Parathyroid adenoma (tissue), 2 donors: ENCODE measurements at regions not wholly inside any gene's neighbourhood (a gene's known extent, or its start where the extent isn't known, plus 50 kb on each side); places are given as distances from the start of the nearest gene placed in this dataset.
A peak's percentile ranks its signal among the peaks of the same experiment; 100 is the strongest.

Experiments
- H2AFZ ChIP-seq: fragments of 300-600 bp; sonication (generic); one replicate; pipeline ENCODE4 v1.7.0; 2017; ENCODE audit warnings: antibody characterized with exemption, mild to moderate bottlenecking
- H3K27ac ChIP-seq: fragments of 300-600 bp; sonication (generic); one replicate; pipeline ENCODE4 v1.7.0; 2017
- H3K27me3 ChIP-seq: fragments of 300-600 bp; sonication (generic); one replicate; pipeline ENCODE4 v1.7.0; 2017; ENCODE audit warnings: low read length; ENCODE audit not compliant: control insufficient read depth, insufficient read depth
- H3K36me3 ChIP-seq: fragments of 300-600 bp; sonication (generic); one replicate; pipeline ENCODE4 v1.7.0; 2017; ENCODE audit warnings: low read length; ENCODE audit not compliant: control insufficient read depth, insufficient read depth
- H3K4me1 ChIP-seq: fragments of 300-600 bp; sonication (generic); one replicate; pipeline ENCODE4 v1.7.0; 2017; ENCODE audit warnings: control low read depth
- H3K4me2 ChIP-seq: fragments of 300-600 bp; sonication (generic); one replicate; pipeline ENCODE4 v1.7.0; 2017; ENCODE audit warnings: low read length
- H3K4me3 ChIP-seq: fragments of 300-600 bp; sonication (generic); one replicate; pipeline ENCODE4 v1.7.0; 2017; ENCODE audit warnings: low read depth, low read length
- H3K79me2 ChIP-seq: fragments of 300-600 bp; sonication (generic); one replicate; pipeline ENCODE4 v1.7.0; 2017; ENCODE audit warnings: control low read depth
- H3K9ac ChIP-seq: fragments of 300-600 bp; sonication (generic); one replicate; pipeline ENCODE4 v1.7.0; 2017; ENCODE audit warnings: mild to moderate bottlenecking
- H3K9me3 ChIP-seq: fragments of 300-600 bp; sonication (generic); one replicate; pipeline ENCODE4 v1.7.0; 2017; ENCODE audit warnings: low read length; ENCODE audit not compliant: control insufficient read depth
- TF ChIP-seq, protein P1 (sequence below): fragments of 300-600 bp; sonication (generic); IDR thresholded peaks from one replicate; pipeline ENCODE4 v1.7.0; 2017; ENCODE audit warnings: antibody characterized with exemption, mild to moderate bottlenecking
- donor health status: primary hyperparathyroidism.

DNA sequence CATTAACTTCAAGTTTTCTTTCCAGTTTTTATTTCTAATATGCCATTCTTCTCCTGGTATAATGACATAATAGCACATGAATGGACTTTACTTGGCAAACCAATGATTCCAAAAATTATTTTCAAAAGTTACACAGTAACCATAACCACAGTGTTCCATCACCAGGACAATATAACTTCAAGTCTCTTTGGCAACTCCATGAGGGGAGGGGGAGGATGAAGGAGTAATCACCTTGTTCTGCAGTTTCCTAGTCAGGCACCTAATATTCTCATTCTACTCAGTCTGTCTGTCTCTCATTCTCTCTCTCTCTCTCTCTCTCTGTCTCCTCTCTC, 66.6 kb downstream of the BTG1 start:
- TF ChIP-seq, protein P1, sequence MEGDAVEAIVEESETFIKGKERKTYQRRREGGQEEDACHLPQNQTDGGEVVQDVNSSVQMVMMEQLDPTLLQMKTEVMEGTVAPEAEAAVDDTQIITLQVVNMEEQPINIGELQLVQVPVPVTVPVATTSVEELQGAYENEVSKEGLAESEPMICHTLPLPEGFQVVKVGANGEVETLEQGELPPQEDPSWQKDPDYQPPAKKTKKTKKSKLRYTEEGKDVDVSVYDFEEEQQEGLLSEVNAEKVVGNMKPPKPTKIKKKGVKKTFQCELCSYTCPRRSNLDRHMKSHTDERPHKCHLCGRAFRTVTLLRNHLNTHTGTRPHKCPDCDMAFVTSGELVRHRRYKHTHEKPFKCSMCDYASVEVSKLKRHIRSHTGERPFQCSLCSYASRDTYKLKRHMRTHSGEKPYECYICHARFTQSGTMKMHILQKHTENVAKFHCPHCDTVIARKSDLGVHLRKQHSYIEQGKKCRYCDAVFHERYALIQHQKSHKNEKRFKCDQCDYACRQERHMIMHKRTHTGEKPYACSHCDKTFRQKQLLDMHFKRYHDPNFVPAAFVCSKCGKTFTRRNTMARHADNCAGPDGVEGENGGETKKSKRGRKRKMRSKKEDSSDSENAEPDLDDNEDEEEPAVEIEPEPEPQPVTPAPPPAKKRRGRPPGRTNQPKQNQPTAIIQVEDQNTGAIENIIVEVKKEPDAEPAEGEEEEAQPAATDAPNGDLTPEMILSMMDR: no peak
- no peak overlapping the region for H3K4me3 ChIP-seq
- H3K36me3 ChIP-seq: no peaks in the 10 kb centered on the region
- no peaks in the 10 kb centered on the region for H3K9me3 ChIP-seq
- no peaks in the 10 kb centered on the region for H3K27me3 ChIP-seq
- H3K4me2 ChIP-seq: no peak overlapping the region
- no peaks in the 10 kb centered on the region for H3K79me2 ChIP-seq
- no peak overlapping the region for H3K9ac ChIP-seq
- H3K27ac ChIP-seq: no peak overlapping the region
- peaks cover 14% of the 10 kb centered on the region for H3K4me1 ChIP-seq
- H2AFZ ChIP-seq: no peak overlapping the region

DNA sequence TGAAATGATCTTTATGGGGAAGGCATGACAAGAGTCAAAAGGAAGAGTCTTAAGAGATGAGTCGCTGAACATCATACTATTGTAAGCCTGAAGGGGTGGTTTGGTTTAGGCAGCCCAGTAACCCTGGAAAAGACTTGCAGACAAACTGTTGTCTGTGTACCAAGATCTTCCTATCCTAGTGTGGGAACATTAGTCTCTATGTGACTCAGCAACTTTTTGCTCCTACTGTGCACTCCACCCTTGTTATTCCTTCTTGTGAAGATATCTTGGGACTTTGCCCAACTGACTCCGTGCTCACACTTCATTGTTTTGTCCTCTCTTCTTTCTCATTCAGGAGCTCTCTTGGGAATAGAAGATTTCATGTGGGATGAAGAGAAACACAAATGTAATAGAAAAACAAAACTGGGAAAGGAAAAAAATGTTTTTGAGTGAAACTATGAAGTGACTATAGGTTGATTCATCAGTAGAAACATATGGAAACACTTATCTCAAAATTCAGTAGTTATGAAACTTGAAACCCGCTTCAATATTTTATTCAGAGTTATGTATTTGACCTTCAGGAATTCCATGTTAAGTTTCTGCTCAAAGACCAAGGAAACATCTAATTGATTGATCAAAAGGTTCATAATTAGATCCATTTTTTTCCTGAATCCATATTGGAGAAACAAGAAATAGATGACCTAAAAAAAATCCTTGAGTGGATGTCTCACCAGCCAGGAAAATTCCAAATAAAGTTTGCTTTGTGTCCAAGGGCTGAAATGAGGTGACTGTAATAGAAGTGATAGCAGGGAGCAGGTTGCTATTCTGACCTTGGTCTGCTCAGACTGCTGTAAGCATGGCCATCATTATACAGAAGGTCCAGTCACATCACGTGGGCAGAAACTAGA, 67.2 kb downstream of the BTG1 start:
- Histone ChIP-seq H3K4me3 (no peak overlapping the region), H3K27ac (no peak overlapping the region), H3K36me3 (no peaks in the 10 kb centered on the region), H3K4me2 (no peak overlapping the region), H2AFZ (no peak overlapping the region), H3K9me3 (no peaks in the 10 kb centered on the region), H3K4me1 (peaks cover 14% of the 10 kb centered on the region), H3K27me3 (no peaks in the 10 kb centered on the region), H3K9ac (no peak overlapping the region), H3K79me2 (no peaks in the 10 kb centered on the region)
- TF ChIP-seq, protein P1: no peak

DNA sequence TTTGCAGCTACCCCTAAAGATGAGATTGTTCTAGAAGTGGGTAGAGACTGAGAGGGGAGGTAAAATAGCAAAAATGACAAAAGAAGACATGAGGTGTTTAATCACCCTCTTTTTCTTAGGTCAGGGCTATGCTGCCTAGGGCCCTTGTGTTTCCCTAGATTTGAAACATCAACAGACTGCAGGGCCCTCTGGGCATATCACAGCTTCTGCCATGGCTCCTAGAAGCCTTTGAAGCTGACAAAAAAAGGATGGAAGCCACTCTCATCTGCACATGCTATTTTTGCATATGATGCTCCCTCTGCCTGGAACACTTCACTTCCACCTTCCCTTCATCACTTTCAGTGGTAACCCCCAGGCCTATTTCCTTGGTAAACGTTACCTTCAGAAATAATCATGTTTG, 68.1 kb downstream of the BTG1 start:
- no peak overlapping the region for H2AFZ ChIP-seq
- no peak overlapping the region for H3K27ac ChIP-seq
- peaks cover 14% of the 10 kb centered on the region for H3K4me1 ChIP-seq
- TF ChIP-seq, protein P1: no peak
- H3K27me3 ChIP-seq: no peaks in the 10 kb centered on the region
- H3K9ac ChIP-seq: no peak overlapping the region
- H3K4me3 ChIP-seq: no peak overlapping the region
- no peaks in the 10 kb centered on the region for H3K79me2 ChIP-seq
- no peak overlapping the region for H3K4me2 ChIP-seq
- H3K36me3 ChIP-seq: no peaks in the 10 kb centered on the region
- no peaks in the 10 kb centered on the region for H3K9me3 ChIP-seq

DNA sequence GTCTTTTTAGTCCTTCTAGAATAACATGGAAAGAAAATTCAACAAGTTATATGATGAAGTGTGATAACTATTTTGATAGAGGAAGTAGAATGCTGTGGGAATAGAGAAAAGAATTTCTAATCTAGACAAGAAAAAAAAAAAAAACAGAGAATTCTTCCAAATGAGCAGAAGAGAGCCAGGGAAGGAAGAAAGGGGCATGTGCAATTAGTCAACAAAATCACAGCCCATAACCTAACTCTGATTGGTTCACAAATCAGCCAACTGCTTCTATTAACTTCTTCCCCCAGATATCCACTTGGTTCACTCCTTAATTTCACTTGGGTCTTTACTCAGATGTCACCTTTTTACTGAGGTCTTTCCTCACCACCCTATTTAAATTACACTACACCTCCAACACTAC, 69.5 kb downstream of the BTG1 start:
- Histone ChIP-seq H3K27me3 (no peaks in the 10 kb centered on the region), H3K79me2 (no peaks in the 10 kb centered on the region), H3K27ac (no peak overlapping the region), H3K4me3 (no peak overlapping the region), H3K4me2 (no peak overlapping the region), H3K36me3 (no peaks in the 10 kb centered on the region), H3K9me3 (no peaks in the 10 kb centered on the region), H3K9ac (no peak overlapping the region), H2AFZ (peak overlapping the region; percentile 44), H3K4me1 (peaks cover 14% of the 10 kb centered on the region)
- TF ChIP-seq, protein P1: no peak

DNA sequence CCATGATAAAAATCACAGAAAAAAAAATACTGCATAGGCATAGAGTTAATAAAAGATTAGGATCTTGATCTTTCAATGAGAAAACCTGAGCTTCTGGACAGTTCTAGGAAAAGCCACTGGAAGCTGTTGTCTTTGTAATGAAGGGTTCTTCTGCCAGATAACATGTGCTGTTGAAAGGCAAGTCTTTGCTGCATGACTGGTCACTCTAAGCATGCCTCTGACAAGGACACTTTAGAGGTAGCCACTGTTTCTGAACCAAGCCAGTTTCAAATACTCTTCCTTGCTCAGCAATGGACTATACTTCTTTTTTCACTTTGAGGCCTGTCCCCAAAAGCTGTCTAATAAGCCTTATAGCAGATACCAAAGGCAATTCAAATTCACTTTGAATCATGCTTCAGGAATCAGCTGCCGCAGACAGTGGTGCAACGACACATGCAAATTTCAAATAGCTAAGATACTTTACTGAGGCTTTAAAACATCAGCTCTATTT, 70.2 kb downstream of the BTG1 start:
- Histone ChIP-seq H3K9ac (no peak overlapping the region), H3K79me2 (no peaks in the 10 kb centered on the region), H3K4me3 (no peak overlapping the region), H3K27me3 (no peaks in the 10 kb centered on the region), H3K27ac (no peak overlapping the region), H3K36me3 (no peaks in the 10 kb centered on the region), H3K4me2 (no peak overlapping the region), H3K4me1 (peaks cover 14% of the 10 kb centered on the region), H2AFZ (peak overlapping the region; percentile 44), H3K9me3 (no peaks in the 10 kb centered on the region)
- TF ChIP-seq, protein P1: no peak
